Right ventricle myocardium inferior (tissue), 1 donor: ENCODE measurements at regions not wholly inside any gene's neighbourhood (a gene's known extent, or its start where the extent isn't known, plus 50 kb on each side); places are given as distances from the start of the nearest gene placed in this dataset.

Experiments
- ATAC-seq: fragments of 200-7000 bp; cut with Tn5 transposase; one replicate; pipeline ENCODE4 v1.9.1; 2020; ENCODE audit warnings: mild to moderate bottlenecking, moderate library complexity
- DNase-seq: peaks from one replicate; pipeline ENCODE4 v3.0.0; 2021; ENCODE audit errors: missing footprints
- intact Hi-C: fragments of 100-400 bp; cut with DNase I; formaldehyde crosslinking; loops from one replicate; pipeline ENCODE4 v1.11.0; 2022
- donor health status: DM: no; HTN: yes; CAD: no; lungs with severe emphysema.

DNA sequence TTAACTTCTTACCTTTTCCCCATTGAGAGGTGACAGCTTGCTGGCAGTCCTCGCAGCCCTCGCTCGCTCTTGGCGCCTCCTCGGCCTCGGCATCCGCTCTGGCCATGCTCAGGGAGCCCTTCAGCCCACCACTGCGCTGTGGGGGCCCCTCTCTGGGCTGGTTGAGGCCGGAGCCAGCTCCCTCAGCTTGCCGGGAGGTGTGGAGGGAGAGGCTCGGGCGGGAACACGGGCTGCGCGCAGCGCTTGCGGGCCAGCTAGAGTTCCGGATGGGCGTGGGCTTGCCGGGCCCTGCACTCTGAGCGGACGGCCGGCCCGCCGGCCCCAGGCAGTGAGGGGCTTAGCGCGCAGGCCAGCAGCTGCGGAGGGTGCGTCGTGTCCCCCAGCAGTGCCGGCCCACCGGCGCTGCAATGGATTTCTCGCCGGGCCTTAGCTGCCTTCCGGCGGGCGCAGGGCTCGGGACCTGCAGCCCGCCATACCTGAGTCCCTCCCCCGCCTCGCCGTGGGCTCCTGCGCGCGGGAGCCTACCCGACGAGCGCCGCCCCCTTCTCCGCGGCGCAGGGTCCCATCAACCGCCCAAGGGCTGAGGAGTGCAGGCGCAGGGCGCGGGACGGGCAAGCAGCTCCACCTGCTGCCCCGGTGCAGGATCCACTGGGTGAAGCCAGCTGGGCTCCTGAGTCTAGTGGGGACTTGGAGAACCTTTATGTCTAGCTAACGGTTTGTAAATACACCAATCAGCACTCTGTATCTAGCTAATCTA is 335.0 kb downstream of the CBLN2 start:
- intact Hi-C loops: no loop called here
- ATAC-seq (no peak), DNase-seq (no peak)

DNA sequence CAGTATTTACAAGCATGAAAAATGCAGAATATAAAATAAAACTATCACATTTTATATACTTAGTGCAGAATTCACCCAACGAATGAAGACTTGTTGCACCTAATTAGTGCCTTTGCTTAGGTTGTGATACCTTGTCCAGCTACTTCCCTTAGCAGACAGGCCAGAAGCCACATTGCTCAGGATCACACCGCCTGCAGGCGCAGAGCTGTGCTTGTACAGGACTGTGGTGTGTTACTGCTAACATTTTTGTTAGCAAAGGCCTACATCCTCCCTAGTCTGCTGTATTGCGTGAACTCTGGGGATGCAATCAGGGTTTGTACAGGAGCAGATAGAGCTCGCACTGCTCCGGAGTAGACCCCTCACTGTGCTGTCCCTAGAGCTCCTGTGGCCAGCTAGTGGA is 336.9 kb downstream of the CBLN2 start:
- ATAC-seq: no peak
- intact Hi-C loops: no loop called here
- DNase-seq: no peak

DNA sequence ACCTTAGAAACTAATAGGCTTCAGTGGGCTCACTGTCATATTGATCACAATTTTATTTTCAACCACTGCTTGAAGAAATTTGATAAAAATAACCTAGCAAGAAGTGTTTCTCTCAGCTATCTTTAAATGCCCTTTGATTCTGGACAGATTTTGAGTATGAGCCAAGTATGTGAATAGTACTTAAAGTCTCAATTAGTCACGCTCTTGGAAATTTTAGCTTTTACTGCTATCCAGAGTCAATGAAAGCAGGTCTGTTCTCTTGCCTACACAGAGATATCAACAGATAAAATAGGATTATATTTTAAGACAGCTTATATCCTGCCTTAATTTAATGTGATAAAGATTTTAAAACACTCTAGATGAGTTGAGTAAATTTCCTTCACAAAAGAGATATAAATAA is 337.3 kb downstream of the CBLN2 start:
- no peak for ATAC-seq
- intact Hi-C loops: no loop called here
- no peak for DNase-seq

DNA sequence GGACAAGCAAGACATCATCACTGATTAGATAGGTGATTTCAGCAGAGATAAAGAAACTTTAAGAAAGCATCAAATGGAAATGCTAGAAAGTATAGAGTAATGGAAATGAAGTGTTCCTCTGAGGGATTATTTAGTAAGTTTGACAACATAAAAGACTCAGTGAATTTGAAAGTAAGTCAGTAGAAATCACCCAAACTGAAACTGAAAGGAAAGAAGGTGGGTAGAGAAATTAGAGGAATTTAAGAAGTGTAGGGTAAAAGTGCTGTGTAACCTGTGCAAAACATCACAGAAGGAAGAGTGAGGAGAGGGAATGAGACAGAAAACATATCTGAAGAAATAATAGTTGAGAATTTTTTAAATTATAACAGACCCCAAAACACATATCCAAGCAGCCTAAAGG is 343.1 kb downstream of the CBLN2 start:
- ATAC-seq (no peak), DNase-seq (no peak)
- intact Hi-C loops: no loop called here

DNA sequence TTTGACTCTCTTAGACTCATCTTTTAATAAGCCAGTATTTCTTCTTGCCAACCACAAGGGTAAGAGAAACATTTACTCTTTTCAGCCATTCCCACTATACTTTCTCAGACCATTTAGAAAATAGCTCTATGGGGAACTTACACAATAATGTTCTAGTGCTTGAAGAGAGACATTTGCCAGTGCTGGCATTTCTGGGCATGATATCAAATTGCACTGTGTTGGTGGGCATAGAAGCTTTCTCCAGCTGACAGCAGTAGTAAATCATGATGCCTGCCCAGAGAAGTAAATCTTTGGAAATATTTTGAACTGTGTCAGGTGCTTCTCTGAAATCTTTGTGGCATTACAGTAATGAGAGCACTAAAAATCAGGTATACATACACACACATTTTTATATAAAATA is 346.6 kb downstream of the CBLN2 start:
- DNase-seq (no peak), ATAC-seq (no peak)
- intact Hi-C loops: no loop called here

DNA sequence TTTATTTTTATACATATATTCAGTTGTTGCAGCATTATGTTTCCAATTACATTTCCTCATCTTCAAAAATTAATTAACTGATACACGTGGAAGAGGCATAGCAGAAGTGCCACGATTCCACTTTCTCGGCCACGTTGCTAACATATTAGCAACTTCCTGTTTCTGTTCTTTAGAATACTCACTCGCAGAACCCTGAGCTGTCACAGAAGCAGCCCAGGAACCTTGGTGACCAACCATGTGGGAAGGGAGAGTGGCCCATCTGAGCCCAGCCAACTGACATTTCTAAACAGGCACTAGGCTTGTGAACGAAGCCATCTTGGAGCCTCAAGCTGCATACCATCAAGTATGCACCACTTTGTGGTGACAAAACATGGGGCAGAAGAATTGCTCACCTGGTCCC is 350.1 kb downstream of the CBLN2 start:
- ATAC-seq (no peak), DNase-seq (no peak)

DNA sequence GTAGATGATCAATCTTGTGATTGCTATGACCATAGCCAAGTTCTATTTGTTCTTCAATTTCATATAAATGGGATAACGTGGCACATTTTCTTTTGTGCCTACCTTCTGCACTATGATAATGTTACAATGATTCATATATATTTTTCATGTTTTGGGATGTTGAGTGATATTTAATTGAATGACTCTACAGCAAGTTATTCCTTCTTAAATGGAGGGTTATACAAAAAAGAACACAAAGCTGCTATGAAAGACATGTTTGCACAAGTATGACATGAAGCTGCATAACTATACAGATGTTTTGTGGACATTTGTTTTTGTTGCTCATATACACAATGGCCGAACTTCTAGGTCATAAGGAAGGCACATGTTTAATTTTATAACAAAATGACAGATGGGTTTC is 356.2 kb downstream of the CBLN2 start:
- intact Hi-C loops: no loop called here

More for the DNA sequence above, 350.1 kb downstream of the CBLN2 start:
- intact Hi-C loops: no loop called here

DNA sequence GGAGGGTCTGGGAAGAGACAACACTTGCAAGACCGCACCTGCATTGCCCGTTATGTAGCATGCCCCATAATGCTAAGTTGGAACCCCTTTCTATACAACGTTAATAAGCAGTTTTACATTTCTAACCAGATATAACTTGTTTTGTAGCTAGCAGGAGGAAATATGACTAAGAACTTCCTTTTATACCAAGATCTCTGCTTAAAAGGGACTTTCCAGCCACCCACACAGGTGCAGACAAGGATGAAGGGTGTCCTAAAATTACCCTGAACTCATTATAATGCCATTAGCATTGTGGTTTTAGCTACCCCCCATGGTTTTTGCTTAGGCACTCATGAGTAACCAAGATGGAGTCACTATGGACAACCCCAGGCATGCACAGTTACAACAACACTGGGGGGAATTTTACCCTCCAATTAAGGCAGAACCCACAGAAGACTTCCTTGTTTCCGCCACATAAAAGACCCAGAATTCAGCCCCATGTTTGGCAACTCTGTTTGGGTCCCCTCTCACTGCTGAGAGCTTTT is 362.8 kb downstream of the CBLN2 start:
- intact Hi-C loops: no loop called here
- ATAC-seq: no peak
- no peak for DNase-seq

More for the DNA sequence above, 356.2 kb downstream of the CBLN2 start:
- DNase-seq: no peak
- ATAC-seq: no peak

DNA sequence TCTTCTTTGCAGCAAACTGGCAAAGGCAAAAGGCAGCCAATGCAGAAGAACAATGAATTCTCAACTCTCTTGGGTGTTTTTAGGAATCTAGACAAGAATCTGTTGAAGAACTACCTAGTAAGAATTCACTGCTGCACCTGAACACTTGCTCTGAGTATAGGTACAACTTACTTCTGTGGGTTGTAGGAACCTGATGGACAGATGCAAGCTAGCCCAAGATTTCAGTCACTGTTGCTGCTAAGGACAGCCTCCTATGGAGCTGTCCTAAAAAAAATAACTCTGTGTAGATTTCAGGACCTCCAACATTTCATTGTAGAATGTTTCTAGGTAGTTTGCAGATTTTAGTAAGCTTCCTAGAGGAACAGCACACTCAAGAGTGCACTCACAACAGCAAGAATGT is 363.5 kb downstream of the CBLN2 start:
- intact Hi-C loops: no loop called here
- DNase-seq (no peak), ATAC-seq (no peak)

DNA sequence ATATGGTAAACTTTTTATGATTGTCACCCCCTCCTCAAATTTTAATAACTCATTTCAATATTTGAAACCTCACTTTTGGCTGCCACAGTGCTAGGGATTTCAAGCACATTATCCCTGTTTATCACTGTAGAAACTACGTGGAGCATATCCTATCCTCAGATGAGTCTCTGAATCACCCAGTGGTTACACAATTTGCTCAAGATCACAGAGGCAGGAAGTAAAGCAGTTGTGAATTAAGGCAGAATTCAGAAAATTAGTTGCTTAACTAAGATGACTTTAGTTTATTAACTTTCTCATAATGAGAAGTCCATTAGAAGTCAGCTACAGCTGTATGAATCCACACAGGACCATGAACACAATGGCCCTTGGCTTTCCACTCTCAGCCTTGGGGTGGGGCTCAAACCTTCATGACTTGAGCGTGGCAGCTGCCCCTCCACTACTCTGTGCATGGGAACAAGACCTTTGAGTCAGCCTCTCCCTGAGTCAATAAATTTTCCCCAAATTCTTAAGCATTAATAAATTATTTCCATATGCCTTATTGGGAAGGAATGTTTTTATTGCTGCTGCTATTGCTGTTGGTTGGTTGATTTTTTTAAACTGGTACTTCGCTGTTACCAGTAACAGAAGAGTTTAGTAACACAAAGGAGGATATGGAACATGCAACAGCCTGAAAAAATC is 369.0 kb downstream of the CBLN2 start:
- ATAC-seq (no peak), DNase-seq (no peak)
- intact Hi-C loops: no loop called here

DNA sequence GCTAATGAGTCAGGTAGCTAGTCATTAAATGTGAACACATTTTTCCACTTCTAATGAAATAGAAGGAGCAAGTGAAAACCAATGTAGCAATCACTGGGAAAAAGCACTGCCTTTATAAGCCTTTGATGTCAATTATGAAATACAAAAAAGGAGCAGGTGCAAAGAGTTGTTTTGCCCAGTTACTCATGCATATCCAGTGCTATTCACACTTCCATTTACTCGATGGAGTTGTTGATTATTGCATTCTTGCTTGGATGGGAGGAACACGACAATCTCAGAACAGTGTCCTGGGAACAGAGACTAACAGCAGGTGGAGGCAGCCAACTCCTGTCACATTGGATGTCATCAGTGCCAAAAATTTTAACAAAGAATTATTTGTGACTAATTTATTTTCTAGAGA is 372.5 kb downstream of the CBLN2 start:
- DNase-seq (no peak), ATAC-seq (no peak)
- intact Hi-C loops: no loop called here

DNA sequence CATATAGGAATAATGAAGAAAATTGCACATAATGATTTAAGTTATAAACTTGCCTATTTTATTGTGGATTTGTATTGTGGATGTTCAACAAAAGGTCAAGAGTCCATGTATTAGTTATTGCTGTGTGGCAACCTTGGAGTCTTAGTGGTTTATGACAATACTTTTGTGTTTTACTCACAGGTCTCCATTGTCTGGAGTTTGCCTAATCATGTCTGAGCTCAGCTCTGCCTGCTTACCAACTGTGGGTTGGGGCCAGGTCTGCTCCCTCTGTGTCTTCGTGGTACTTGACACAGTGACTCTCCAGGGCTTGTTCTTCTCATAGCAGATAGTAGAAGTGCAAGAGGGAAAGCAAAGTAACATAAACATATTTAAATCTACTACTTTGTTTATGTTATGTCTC is 382.5 kb downstream of the CBLN2 start:
- intact Hi-C loops: no loop called here
- no peak for ATAC-seq
- no peak for DNase-seq

DNA sequence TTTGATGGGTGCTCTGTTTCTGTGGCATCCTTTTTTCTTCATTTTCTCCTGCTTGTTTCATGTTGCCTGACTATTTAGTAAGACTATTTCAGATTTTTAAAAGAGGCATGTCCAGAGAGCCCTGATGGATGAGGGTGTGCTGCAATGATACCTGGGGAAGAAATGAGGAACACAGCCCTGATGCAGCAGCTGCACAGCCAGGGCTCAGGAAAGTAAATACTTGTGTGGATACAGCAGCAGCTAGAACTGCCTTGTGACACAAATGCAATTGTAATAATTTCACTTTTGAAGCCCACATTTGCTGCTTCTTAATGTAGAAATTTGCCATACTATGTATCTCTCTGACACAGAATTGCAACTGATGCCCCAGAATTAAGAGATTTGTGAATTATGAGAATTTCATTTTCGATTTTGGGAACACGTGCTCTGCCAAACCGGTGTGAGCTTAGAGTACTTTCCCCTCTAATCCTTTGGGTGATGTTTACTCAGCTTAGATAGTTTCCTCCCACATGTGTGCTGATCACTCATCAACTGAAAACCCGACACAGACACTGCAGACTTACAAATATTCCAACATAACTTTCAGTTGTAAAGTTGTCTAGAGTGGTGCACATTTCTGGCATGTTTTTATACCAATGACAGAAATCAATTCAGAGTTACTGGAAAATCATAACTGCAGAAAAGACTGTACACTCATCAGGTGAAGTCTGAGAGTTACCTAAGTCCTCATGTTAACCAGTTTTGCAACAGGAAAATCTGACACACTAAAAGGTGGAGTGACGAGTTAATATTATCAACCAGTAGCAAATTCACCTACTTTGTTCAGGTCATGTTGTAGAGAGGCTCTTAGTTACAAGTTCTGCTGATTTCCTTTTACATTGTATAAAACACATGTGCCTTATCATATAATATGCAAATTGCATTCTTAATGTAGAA is 383.4 kb downstream of the CBLN2 start:
- intact Hi-C loops: no loop called here
- no peak for DNase-seq
- ATAC-seq: no peak

DNA sequence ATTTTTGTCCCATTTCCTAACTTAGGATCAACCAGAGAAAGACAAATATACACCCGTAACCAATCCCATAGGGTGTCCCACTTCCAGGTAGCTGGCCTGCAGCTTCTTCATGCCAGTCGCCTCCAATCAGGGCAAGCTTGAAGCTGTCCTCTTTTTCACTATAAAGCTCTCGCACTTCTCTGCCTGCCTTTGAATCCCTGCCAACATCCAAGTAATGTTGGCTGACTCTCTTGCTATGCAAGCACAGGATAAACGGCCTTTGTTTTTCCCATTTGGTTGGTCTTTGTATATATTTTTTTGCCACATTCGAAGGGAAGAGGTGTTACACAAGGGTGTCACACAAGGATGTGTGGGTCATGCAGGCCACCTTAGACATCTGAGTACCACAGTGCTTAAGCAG is 388.8 kb downstream of the CBLN2 start:
- intact Hi-C loops: no loop called here
- no peak for DNase-seq
- ATAC-seq: no peak

DNA sequence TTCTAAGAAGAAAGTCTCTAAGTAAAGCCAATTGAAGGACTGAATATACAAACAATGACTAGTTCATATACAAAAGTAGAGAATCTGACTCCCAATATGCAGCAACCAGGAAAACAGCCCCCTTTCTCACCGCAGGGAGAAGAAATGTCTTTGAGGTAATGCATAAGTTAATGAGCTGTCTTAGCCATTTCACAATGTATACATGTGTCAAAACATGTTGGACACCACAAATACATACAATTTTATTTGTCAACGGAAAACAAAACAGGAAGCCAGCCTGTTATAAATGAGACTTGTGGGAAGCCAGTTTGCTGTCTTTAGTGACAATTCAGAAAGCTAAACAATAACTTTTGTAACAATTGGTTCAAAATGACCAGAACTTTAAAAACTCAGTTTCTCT is 389.2 kb downstream of the CBLN2 start:
- intact Hi-C loops: no loop called here
- DNase-seq: no peak
- no peak for ATAC-seq

DNA sequence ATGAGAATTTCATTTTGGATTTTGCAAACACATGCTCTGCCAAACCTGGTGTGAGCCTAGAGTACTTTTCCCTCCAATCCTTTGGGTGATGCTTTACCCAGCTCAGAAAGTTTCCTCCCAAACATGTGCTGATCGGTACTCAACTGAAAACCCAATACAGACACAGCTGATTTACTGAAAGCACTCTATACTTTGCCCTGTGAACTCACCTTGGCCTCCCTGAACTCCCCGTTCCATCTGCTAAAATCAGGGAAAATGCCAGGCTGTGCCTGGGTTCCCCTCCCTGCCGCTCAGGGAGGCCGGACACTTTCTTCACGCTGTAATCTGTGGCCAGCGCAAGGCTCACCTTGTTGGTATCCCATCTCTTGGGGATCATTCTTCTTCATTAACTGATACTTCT is 391.2 kb downstream of the CBLN2 start:
- no peak for DNase-seq
- ATAC-seq: no peak
- intact Hi-C loops: no loop called here

DNA sequence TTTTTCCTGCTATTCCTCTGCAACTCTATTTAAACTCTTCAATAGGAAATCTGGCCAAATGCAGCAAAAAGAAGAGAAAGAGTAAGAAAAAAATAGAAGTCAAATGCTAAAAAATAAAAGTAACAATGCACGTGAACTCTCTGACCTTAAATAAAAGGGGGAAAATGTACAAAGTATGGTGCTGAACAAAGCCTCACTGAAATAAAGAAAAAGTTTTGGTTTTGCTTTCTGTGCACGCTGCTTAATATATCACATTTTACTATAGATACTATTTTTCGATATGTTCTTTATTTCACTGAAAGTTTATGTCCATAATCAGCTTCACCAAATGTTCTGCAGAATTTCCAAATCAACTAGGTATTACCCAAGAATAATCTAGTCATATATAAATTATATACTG is 396.3 kb downstream of the CBLN2 start:
- intact Hi-C loops: no loop called here

DNA sequence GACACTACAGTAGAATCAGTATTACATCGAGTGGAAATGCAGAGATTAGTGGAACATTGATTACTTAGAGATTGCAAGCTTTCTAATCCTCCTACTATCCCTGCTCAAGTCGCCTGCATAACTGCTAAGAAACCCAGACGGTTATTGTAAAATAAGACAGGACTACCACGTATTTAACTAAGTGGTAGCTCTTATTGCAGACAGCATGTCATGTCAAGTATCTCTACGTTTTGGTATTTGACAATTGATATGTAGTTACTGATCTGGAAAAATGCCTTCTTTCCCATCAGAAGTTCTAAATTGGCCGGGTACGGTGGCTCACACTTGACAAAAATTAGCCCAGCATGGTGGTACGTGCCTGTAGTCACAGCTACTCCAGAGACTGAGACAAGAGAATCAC is 404.1 kb downstream of the CBLN2 start:
- ATAC-seq (no peak), DNase-seq (no peak)
- intact Hi-C loops: no loop called here

More for the DNA sequence above, 396.3 kb downstream of the CBLN2 start:
- no peak for DNase-seq
- ATAC-seq: no peak

DNA sequence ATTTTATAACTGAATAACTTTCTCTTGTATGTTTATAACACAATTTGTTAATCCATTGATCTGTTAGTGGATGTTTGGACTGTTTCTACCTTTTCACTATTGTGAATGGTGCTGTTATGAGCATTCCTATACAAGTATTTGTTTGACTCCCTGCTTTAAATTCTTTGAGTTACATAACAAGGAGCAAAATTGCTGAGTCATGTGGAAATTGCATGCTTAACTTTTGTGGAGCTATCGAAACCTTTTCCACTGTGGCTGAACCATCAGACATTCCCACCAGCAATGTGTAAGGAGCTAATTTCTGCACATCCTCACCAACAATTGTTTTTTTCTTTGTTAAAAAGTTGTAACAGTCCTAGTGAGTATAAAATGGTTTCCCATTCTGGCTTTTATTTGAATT is 415.5 kb downstream of the CBLN2 start:
- ATAC-seq (no peak), DNase-seq (no peak)
- intact Hi-C loops: no loop called here
